ENCODE measurements at regions not wholly inside any gene's neighbourhood (a gene's known extent, or its start where the extent isn't known, plus 50 kb on each side); places are given as distances from the start of the nearest gene placed in this dataset.

GRCh38 chr5:87034557-87034956 is 233.1 kb upstream of the RASA1 start:
- TF ChIP-seq EZH2phosphoT487 (IDR thresholded peaks at IDR 0.05; ENCODE audit: borderline replicate concordance, low read length) (no peak), CTCF (IDR thresholded peaks at IDR 0.05; ENCODE audit: low read depth, low read length, poor library complexity, severe bottlenecking) (no peak)
